ENCODE measurements at regions not wholly inside any gene's neighbourhood (a gene's known extent, or its start where the extent isn't known, plus 50 kb on each side); places are given as distances from the start of the nearest gene placed in this dataset.

DNA sequence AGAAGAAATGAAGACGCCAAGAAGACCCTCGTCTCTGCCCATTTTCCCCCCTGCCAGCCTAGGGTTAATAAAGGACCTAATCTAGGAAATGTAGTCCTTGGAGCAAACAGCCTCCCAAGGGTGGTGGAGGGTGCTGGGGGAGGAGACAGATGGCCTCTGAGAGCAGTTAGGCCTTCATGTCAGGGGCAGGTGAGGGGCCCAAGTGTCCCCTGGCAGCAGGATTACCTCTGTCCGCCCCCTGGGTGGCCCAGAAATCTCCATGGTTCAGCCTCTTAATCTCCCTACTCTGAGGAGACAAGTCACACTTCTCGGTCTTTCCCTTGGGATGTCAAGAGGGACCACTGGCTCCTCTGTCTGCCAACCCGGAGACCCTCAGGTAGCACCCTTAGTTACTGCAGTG is 365.4 kb upstream of the TNRC6C start:
- DNase-seq, result no peak

DNA sequence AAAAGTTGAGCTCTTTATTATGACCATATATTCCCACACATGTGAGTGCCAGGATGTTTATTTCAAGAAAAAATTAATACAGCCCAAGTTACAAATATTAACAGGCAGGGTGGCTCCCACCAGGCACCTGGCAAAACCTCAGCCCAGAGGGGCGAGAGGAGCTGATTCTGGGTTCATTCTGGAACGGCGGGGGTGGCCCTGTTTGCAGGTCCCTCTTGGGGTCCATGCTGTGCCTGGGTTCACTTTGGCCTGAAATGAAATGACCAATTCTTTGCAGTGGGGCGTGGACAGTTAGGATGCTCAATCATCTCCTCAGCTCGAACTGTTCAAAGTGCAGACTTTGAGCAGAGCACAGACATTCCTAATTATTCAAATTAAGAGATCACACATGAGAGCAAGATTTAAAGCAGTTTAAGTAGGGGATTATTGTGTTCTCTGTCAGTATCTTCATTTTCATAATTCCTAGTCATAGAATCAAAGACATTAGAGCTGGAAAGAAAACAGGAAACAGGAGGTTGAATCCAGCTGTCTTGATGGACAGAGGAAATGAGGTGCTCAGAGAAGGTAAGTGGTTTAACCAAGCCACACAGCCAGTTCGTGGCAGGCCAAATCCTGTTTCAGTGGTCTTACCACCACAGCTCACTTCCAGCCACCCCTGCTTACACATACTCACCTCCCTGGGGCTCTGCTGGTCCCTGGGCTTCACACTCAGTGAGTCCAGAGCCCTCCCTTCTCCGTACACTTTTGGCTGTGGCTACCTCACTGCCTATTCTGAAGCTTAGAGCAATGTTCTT is 363.9 kb upstream of the TNRC6C start:
- DNase-seq, result no peak

DNA sequence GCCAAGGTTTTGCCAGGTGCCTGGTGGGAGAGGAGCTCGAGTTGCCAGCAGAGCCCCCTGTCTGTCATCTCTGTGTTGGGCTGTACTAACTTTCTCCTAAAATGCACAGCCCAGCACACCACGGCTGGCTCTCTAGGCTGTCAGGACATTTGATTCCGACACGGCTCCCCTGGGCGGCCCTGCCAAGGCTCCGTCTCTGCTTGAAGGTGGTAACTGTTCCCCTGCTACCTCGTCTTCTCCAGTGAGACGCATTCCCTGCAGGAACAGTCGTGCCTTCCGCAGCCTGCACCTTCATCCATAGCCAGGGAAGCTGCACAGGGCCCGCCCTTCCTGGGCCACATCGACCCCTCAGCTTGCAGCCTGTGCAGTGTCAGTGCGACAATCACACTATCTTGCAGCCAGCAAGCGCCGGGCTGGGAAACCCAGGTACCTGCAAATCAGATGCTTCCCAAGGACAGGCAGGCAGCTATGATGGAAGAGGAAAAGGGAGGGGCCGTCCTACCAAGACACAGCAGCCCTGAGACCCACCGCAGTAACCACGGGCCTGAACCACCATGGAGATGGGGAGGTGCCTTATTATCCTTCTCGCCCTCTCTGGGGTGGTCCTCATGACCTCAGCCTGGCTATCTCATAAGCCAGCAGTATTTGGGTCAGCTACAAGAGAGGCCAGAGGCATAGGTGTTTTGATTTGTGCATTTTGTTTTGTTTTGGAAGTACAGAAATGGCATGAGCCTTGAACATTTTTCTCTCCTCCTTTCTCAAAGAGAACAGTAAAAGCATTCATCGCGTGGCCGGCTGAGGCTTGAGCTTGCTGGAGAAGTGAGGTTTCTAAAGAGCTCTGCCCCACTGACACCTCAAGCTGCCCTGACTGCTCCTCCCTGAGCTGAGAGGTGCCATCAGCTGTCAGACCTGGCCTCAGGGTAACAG is 361.7 kb upstream of the TNRC6C start:
- no peak for DNase-seq

DNA sequence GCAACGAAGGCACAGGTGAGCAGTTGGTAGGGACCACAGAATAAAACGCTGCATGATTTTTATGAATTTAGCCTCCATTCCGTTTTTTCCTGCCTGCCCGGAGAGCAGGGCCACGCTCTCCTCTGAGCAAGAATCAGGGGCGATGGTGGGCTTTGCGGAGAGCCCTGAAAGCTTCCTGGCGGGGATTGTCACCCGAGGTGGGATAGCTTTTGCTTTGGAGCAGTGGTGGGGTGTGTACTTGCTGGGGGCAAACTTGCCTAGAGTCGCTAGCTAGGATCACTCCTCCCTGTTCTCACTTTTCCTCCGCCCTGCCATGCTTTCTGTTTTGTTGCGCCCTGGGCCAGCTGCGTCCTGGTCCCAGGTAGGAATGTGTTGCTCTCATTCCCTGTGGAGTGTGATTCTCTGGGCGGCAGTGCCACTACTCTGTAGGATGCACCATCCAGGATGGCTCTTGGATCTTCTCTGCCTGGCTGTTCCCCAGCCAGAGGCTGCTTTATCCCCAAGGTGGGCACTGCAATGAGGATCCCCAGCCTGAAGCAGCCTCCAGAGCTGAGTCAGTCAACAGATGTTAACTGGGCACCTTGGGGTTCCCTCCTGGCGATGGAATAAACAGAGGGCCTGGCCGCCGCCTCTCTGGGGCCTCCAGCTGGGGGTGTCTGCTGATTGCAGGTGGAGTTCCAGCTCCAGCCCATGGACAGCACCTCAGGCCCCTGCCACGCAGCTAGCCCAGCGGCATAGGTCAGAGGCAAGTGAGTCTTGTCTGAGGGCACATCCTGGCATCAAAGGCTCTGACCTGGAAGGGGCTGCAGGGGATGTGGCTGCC is 360.9 kb upstream of the TNRC6C start:
- DNase-seq, result no peak

DNA sequence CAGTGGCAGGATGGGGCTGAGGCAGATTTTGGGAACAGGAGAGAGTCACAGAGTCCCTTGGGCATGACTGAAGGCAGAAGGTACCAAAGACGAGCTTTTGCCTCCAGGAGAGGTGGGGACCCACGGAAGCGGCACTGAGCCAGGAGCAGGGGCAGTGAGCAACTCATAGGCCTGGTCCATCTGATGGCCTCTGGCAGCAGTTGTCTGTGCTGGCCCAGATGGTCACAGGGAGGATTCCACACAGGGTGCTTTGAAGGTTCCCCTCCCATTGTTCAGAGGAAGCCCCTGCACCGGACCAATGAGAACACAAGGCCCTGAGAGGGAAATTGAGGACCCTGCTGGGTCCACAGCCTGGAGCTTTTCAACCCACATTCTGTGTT is 360.3 kb upstream of the TNRC6C start:
- DNase-seq, result no peak

DNA sequence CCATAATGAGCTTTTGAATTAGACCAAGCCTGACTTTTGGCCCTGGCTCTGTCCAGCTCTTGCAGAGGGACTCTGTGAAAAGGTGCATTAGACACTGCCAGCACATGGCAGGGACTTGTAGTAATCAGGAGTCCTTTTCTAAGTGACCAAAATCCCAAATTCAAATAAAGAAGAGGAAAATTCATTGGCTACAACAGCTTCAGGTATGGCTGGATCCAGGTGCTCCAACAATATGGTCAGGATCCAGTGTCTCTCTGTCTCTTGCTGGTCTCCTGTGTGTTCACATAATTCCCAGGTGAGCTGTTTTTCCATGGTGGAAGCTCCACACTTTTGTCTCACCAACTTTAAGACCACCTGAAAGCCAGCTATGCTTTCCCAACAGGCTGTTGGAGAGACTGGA is 358.8 kb upstream of the TNRC6C start:
- DNase-seq, result no peak

DNA sequence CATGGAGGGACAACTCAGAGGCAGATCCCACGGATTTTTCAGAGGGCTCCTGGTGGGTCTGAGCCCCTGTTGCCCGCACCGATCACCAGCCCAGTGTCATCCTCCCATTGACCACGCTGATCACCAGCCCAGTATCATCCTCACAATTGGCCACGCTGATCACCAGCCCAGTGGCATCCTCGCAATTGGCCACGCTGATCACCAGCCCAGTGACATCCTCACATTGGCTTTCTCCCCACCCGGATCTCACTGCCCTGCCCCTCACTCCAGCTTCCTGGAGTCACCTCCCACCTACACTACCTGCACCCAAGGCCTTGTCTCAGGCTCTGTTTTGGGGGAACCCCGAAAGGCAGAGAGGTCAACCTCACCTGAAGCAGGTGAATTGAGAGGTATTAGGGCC is 358.2 kb upstream of the TNRC6C start:
- no peak for DNase-seq

DNA sequence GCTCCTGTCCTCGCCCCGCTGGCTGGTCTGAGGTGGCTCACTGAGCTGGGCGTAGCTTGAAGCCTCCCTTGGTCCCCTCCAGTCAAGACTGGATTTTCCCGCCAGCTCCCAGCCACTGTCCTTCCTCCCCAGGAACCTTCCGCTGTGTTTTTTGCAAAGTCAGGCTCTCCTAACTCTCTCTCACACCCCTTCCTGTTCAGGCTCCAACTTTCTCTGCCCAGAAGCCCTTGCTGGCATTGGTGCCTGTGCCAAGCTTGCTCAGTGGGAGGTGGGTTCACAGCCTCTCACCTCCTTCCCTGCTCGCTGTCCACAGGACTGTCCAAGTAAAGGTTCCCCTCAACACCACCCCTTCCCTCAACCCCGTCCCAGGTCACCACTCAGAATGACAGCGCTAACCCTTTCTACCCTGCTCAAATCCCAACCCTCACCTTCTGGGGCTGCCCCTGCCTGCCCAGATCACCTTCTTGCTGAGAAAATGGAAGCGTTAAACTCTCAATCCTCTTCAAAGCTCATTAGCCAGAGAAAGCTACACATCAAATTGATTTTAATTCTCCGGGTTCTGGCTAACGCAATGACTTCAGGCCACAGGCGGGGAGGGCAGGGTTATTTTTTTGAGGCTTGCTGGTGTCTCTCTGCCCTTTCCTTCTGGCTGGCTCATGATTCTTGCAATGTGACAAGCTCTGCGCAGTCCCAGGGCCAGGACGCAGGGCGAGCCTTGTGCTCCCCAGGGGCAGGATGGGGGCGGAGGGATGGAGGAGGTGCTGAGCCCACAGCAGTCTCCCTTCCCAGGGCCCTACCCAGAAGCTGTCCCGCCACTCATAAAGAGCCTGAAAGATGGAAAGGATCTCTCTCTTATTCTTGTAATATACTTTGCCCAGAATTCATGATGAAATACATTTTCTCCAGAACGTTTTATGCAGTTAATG is 357.2 kb upstream of the TNRC6C start:
- DNase-seq, result no peak

DNA sequence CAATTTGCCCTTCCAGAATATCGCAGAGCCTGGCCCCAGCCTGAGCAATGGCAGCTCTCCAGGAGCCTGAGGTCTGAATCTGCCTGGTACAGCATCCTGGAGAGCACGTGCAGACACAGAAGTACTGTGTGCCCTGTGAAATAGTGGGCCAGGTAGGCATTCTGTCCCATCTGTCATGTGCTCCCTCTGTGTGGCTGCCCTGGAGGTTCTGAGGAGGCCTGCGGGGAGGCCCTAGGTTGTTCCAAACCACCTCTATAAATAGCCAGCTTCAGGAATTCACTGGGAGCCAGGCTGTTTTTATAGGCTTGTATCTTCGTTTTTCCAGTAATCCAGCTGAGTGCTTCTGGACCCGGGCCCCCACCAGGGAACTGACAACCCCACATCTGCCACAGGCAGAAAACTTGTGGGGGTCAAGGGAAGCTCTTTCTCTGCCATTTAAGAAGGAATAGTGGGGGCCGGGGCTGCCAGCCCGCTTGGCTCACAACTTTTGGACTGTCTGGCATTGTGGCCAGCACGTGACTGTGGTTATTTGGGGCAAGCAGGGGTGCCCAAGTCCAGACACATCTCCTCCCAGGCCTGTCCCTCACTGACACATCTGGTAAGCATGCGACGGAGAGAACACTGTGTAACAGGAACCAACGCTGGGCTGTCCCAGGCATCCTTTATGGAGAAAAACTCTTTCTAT is 356.3 kb upstream of the TNRC6C start:
- DNase-seq, result no peak

DNA sequence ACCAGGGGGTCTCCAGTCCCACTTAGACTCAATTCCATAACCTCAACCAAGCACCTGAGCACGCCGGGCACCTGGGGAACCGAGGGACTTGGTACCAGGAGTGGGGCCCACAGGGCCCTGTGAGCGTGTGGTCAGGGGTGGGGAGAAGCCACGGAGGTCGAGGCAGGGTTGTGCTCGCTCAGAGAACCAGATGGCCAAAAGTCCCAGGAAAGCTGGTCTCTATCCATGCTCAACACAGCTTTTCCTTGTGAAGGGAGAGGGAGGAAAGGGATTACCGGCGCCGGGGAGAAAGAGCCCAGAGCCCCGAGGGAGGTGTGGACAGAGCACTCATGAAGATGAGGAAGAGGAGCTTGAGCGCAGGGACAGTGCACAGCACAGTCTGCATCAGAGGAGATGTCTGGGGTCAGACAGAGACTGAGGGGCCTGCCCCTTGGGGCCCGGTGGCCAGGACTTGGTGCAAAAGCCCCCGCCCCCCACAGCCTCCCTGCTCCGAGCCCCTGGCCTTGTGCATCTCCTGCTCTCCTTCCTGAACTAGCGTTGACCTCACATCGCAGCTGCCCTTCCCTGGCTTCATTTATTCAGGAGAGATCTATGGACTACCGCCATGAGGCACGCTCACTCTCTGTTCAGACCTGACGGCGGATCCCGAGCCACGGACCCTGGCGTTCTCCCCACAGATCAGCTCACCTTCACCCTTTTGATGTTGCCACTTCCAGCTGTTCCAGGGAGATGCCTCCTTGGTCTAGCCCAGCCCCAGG is 355.4 kb upstream of the TNRC6C start:
- no peak for DNase-seq

DNA sequence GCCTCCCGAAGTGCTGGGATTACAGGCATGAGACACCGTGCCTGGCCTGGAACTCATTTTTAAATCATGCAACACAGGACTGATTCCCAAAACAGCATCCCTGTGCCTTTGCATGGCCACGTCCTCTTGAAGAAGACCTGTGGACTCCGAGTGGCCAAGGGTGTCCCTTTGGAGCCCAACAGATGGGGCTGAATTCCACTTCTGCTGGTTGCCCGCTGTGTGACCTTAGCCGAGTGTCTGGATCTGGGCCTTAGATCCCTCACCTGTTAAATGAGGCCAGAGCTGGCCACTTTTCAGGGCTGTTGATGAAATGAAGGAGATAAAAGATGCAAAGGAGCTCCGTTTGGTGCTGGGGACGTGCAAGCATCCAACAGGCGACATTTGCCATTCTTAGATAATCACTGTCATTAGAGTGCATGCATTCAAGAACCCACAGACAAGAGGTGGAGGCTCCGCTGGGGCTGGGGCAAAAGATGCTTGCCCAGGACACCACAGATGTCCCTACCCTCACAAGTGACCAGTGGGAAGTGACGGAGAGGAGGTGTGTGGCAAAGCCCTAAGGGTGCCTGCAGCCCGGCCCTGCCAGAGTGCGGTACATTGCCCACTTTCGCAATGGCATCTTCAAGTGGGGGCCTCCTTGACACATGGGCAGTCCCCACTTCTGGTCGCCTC is 354.1 kb upstream of the TNRC6C start:
- DNase-seq, result no peak

DNA sequence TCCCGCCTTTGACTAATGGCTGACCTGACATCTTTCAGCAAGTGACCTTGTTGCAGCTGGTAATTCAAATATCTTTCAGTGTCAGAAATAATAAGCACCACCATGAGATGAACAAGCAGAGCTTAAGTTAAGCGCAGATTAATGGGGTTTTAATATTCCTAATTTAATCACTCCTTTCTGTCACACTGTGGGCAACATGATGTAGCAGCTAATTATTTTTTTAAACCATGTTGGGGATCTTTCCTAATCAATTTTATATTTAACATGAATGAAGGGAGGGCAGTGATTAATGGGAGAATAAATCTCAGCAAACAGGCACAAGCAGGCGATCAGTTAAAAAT is 353.6 kb upstream of the TNRC6C start:
- no peak for DNase-seq

DNA sequence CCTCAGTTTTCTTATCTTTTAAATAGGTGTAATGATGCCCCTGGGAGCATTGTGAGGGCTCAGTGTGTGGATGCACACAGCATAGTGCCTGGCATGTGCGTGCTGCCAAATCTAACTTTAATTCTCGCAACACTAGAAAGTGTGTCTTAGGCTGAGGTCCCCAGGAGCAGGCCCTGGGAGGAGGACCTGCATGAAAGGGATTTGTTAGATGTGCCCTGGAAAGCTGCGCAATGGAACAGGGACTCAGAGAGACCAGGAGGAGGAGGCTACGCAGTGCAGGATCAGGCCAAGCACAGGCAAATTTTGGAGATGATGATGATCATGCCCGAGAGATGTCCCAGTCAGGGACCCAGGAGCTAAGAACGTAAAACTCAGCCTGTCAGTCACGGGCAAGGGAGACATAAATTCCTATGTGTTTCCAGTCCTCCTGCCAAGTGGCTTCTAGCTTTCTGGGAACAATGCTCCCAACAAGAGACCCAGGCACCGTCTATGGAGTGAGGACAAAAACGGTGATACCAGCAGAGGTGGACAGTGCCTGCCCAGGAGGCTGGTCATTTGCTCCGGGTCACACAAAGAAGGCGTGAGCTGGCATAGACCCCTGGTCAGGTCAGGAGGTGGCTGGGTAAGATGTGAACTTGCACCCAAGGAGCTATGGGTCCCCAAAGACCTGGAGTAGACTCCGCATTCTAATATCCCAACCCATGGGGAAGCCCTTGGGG is 352.2 kb upstream of the TNRC6C start:
- no peak for DNase-seq

DNA sequence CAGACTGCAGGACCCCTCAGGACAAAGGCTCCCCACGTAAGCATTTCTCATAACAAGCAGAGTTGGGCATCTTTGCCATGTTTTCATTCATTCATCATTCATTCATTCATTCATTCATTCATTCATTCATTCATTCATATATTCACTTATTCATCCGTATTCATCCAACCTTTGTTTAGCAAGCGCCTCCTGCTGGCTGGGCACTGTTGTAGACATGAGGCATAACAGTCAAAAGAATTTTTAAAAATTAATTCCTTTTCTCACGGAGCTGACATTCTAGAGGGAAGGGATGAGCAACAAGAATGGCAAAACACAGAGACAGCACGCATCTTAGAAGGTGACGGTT is 351.7 kb upstream of the TNRC6C start:
- no peak for DNase-seq

DNA sequence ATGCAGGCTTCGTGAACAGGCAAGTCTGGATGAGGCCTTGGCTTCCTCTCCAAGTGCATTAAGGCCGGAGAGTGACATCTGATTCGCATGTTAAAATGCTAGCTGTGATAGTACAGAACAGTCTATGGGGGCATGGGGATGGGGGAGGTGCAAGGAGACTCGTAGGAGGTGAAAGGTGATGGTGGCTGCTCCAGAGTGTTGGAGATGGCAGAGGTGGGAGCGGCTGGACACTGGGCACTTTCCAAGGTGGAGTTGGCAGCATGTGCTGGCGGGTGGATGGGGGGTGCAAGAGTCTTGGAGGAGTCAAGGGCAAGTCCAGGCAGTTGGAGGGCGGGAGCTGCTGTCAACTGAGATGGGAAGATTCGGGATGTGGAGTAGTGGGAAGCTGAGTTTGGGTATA is 350.9 kb upstream of the TNRC6C start:
- DNase-seq, result no peak

DNA sequence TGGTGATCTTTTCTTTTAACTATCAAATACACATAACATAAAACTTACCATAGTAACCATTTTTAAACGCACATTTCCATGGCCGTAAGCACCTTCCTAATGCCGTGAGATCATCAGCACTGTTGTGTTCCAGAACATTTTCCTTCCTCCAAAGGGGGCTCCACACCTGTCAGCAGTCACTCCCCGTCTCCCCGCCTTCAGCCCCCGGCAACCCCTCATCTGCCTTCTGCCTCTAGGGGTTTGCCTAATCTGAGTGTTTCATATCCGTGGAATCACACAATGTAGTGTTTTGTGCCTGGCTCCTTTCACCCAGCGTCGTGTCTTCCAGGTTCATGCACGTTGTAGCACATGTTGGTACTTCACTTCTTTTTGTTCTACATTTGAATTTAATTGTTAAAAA is 350.1 kb upstream of the TNRC6C start:
- DNase-seq, result no peak

DNA sequence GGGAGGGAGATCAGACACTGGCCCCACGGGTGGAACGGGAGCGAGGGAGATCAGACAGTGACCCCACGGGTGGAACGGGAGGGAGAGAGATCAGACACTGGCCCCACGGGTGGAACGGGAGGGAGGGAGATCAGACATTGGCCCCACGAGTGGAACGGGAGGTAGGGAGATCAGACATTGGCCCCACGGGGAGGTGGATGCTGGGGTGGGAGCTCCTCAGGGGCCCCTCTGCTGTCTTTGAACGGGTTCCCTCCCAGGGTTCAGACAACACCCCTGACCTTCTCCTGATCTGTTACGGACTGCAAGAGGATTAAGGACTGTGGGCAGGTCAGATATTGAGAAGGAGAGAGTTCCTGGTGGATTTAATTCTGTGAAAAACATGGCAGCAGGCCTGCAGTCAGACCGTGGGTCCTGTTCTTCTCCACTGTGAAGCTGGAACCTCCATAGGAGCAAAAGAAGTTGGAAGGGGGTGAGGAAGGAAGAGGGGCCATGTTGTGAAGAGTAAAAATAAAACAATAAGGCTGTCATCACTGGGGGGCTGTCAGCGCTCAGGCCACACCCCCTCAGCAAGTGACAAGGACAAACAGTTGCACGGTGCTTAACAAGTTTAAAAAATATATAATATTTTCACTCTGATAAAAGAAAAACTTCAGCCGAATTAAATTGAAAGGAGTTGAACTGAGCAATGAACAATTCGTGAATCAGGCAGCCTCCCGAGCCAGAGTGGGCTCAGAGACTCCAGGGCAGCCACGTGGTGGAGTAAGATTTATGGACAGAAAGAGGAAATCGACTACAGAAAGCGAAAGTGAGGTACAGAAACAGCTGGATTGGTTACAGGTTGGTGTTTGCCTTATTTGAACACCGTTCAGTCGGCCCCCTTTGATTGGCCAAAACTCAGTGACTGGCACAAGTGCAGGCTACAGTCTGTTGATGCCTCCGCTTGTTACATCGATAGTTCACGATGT is 348.7 kb upstream of the TNRC6C start:
- DNase-seq, result no peak

DNA sequence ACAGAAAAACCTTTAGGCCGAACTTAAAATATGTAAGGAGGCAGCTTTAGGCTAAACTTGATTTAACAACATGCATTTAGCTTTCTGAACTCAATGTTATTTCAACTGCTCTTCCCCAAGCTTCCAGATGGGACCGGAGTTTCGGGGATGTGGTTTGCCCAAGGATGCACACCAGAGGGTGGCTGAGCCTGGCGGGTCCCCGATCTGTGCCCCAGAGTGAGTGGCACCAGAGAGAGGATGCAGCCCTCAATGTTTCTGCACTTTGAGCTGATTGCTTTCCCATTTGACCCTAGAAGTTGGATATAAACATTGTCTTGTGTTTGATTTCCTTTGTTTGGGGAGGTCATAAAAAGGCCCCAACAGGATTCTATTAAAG is 348.0 kb upstream of the TNRC6C start:
- no peak for DNase-seq

All from NCI-H2029 (cell line).